Lower lobe of right lung (tissue), 2 donors: ENCODE measurements at regions not wholly inside any gene's neighbourhood (a gene's known extent, or its start where the extent isn't known, plus 50 kb on each side); places are given as distances from the start of the nearest gene placed in this dataset.

Source experiments
- ATAC-seq, 2 donors: fragments of 200-7000 bp; cut with Tn5 transposase; one replicate each; pipeline ENCODE4 v1.9.1; 2020 to 2022; ENCODE audit warnings: mild to moderate bottlenecking in 2 of 2, moderate library complexity in 2 of 2
- DNase-seq: peaks from one replicate; pipeline ENCODE4 v3.0.0-alpha.2; 2020
- H3K27ac ChIP-seq: fragments of 200-600 bp; one replicate; pipeline ENCODE4 v1.8.0; 2022
- H3K27me3 ChIP-seq: fragments of 200-600 bp; one replicate; pipeline ENCODE4 v1.8.0; 2022; ENCODE audit warnings: low read depth
- H3K36me3 ChIP-seq: fragments of 200-600 bp; one replicate; pipeline ENCODE4 v1.8.0; 2022; ENCODE audit warnings: mild to moderate bottlenecking
- H3K4me1 ChIP-seq: fragments of 200-600 bp; one replicate; pipeline ENCODE4 v1.8.0; 2022
- H3K4me3 ChIP-seq: fragments of 200-600 bp; one replicate; pipeline ENCODE4 v1.8.0; 2022; ENCODE audit warnings: mild to moderate bottlenecking
- H3K9me3 ChIP-seq: fragments of 200-600 bp; one replicate; pipeline ENCODE4 v1.8.0; 2022
- CTCF ChIP-seq: fragments of 200-600 bp; IDR thresholded peaks from one replicate; pipeline ENCODE4 v1.8.0; 2022; ENCODE audit warnings: antibody characterized with exemption, mild to moderate bottlenecking
- intact Hi-C: fragments of 100-400 bp; cut with DNase I; formaldehyde crosslinking; loops from one replicate; pipeline ENCODE4 v1.11.0; 2022
- donor health status: DM: no; HTN: yes; CAD: no; lungs with severe emphysema.

DNA sequence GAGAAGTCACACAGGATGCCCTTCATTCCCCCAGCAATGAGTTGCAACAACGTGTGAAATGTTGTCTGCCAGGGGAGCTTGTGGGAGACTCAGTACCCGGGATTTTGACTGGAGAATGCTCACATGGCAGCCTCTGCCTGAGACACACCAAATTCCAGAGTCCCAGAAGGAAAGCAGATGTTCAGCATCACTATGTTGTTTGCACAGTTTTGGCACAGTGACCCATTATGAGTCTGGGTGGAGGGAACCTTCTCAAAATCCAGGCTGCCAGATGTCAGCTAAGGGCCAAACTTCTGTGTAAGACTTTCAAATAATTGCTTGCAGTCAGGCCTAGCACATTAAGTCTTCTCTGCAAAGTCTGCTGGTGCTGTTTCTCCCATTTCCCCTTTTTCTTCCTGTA, 1029.7 kb upstream of the TENM3 start:
- Histone ChIP-seq H3K36me3 (no peaks in the 10 kb centered on the region), H3K9me3 (no peaks in the 10 kb centered on the region), H3K27me3 (no peaks in the 10 kb centered on the region), H3K4me3 (no peak overlapping the region), H3K27ac (no peak overlapping the region), H3K4me1 (no peaks in the 10 kb centered on the region)
- ATAC-seq (peak in 1 of 2 donors; percentile 25), DNase-seq (no peak)
- TF ChIP-seq CTCF, result no peak
- intact Hi-C loops, result no loop called here

- intact Hi-C loops, result no loop called here
- no peak for TF ChIP-seq CTCF
- H3K36me3 ChIP-seq, result no peaks in the 10 kb centered on the region
- no peak overlapping the region for H3K4me3 ChIP-seq
- ATAC-seq (no peak), DNase-seq (no peak)
- no peaks in the 10 kb centered on the region for H3K4me1 ChIP-seq
- H3K9me3 ChIP-seq, result no peaks in the 10 kb centered on the region
- H3K27me3 ChIP-seq, result no peaks in the 10 kb centered on the region
- no peak overlapping the region for H3K27ac ChIP-seq
Measured at GRCh38 chr4:181216501-181216900, 1026.7 kb upstream of the TENM3 start.

DNA sequence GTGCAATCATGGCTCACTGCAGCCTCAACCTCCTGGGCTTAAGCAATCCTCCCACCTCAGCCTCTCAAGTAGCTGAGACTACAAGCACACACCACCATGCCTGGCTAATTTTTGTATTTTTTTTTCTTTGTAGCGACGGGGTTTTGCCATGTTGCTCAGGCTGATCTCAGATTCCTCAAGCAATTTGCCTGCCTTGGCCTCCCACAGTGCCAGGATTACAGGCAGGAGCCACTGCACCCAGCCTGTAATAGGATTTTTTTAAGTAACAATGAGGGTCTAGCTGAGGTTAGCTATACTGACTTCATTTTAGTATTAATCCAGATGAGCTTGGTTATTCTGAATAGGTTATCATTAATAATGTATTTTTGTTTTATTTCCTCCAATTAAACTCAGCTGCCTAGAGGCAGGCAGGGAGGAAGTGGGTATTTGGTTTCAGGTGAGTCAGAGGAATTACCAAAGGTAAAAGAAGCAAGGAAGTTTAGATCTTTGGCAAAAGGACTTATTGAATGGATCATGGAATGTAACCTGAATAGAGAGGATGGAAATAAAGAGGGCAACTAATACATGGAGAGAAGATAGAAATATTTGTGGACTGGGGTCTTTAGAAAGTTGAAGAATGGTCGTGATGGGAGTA, 1023.3 kb upstream of the TENM3 start:
- H3K36me3 ChIP-seq, result no peaks in the 10 kb centered on the region
- intact Hi-C loops, result no loop called here
- no peaks in the 10 kb centered on the region for H3K9me3 ChIP-seq
- no peak overlapping the region for H3K4me3 ChIP-seq
- ATAC-seq (no peak), DNase-seq (no peak)
- H3K27me3 ChIP-seq, result no peaks in the 10 kb centered on the region
- H3K4me1 ChIP-seq, result no peaks in the 10 kb centered on the region
- no peak overlapping the region for H3K27ac ChIP-seq
- no peak for TF ChIP-seq CTCF

- intact Hi-C loops, result no loop called here
- no peaks in the 10 kb centered on the region for H3K9me3 ChIP-seq
- no peaks in the 10 kb centered on the region for H3K36me3 ChIP-seq
- no peaks in the 10 kb centered on the region for H3K27me3 ChIP-seq
- no peak for TF ChIP-seq CTCF
- no peaks in the 10 kb centered on the region for H3K4me1 ChIP-seq
- DNase-seq (no peak), ATAC-seq (no peak)
- no peak overlapping the region for H3K4me3 ChIP-seq
- H3K27ac ChIP-seq, result no peak overlapping the region
Measured at GRCh38 chr4:181224852-181225251, 1018.4 kb upstream of the TENM3 start.

GRCh38 chr4:181225616-181226261, 1017.5 kb upstream of the TENM3 start:
- ATAC-seq (no peak), DNase-seq (no peak)
- Histone ChIP-seq H3K9me3 (no peaks in the 10 kb centered on the region), H3K4me3 (no peak overlapping the region), H3K27ac (no peak overlapping the region), H3K4me1 (no peaks in the 10 kb centered on the region), H3K27me3 (no peaks in the 10 kb centered on the region), H3K36me3 (no peaks in the 10 kb centered on the region)
- no peak for TF ChIP-seq CTCF
- intact Hi-C loops, result no loop called here
